ENCODE measurements at regions not wholly inside any gene's neighbourhood (a gene's known extent, or its start where the extent isn't known, plus 50 kb on each side); places are given as distances from the start of the nearest gene placed in this dataset.

DNA sequence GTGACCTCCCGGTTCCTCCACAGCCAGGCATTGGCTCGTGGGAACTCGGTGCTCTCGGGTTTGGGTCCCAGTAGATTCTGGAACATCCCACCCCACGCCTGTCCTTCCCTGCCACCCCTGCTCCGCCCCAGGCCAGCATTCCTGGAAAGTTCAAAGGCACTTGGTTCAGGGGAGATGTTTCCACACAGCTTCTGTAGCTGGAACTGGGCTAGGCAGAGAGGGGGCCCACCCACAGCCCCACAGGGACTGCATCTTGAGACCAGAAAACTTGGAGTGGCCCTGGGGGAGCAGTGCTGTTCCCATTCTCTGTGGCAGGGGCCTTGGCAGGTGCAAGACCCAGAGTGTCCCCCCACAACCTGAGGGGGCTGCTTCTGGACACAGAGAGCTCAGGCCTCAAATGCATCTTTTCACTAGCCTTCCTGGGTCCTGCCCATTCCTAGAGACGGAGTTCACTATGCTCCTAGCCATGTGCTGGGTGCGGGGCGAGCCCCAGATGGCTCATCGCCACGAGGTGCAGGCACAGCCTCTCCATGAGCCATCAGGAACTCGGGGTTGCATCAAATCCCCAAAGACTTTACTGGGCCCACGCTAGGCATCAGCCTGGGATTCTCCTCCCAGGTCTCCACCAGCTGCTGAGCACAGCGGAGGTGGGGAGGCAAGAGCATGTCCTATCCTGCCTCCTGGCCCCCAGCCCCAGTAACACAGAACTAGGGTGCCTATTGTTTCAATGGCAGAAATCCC lies 68.7 kb downstream of the ZFP36L2 start (continued):
- TF ChIP-seq CTCF (conservative IDR thresholded peaks at IDR 0.05; ENCODE audit: low read depth in 2 of 2) (no peak), EZH2 (IDR thresholded peaks at IDR 0.05; ENCODE audit: low read depth, unreplicated experiment) (no peak), EZH2phosphoT487 (IDR thresholded peaks at IDR 0.05; ENCODE audit: unreplicated experiment) (no peak)
- TF ChIP-seq, protein P1, sequence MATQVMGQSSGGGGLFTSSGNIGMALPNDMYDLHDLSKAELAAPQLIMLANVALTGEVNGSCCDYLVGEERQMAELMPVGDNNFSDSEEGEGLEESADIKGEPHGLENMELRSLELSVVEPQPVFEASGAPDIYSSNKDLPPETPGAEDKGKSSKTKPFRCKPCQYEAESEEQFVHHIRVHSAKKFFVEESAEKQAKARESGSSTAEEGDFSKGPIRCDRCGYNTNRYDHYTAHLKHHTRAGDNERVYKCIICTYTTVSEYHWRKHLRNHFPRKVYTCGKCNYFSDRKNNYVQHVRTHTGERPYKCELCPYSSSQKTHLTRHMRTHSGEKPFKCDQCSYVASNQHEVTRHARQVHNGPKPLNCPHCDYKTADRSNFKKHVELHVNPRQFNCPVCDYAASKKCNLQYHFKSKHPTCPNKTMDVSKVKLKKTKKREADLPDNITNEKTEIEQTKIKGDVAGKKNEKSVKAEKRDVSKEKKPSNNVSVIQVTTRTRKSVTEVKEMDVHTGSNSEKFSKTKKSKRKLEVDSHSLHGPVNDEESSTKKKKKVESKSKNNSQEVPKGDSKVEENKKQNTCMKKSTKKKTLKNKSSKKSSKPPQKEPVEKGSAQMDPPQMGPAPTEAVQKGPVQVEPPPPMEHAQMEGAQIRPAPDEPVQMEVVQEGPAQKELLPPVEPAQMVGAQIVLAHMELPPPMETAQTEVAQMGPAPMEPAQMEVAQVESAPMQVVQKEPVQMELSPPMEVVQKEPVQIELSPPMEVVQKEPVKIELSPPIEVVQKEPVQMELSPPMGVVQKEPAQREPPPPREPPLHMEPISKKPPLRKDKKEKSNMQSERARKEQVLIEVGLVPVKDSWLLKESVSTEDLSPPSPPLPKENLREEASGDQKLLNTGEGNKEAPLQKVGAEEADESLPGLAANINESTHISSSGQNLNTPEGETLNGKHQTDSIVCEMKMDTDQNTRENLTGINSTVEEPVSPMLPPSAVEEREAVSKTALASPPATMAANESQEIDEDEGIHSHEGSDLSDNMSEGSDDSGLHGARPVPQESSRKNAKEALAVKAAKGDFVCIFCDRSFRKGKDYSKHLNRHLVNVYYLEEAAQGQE (IDR thresholded peaks at IDR 0.05; ENCODE audit: unreplicated experiment) = no peak

GRCh38 chr2:43155851-43156411 lies 70.5 kb downstream of the ZFP36L2 start:
- Histone ChIP-seq H3K4me3 (no peak overlapping the region), H3K27ac (ENCODE audit: low read depth) (no peak overlapping the region), H3K27me3 (ENCODE audit: insufficient read depth) (no peaks in the 10 kb centered on the region), H3K4me2 (no peak overlapping the region), H3F3A (replicated peaks; ENCODE audit: low read depth) (no peaks in the 10 kb centered on the region), H3K4me1 (ENCODE audit: insufficient read depth) (peaks cover 12% of the 10 kb centered on the region; the same call in 1 of the 2 replicates), H3K79me2 (replicated peaks; ENCODE audit: insufficient read depth) (no peaks in the 10 kb centered on the region), H2AFZ (no peak overlapping the region; the same call in 1 of the 2 replicates), H4K20me1 (replicated peaks; ENCODE audit: insufficient read depth) (no peaks in the 10 kb centered on the region), H3K9me2 (ENCODE audit: insufficient read depth) (no peaks in the 10 kb centered on the region), H3K36me3 (ENCODE audit: insufficient read depth) (no peaks in the 10 kb centered on the region)
- Mint-ChIP-seq H3K4me3 (no peak overlapping the region), H3K36me3 (ENCODE audit: low read depth) (no peaks in the 10 kb centered on the region), H3K4me1 (peaks cover 28% of the 10 kb centered on the region), H3K27ac (no peak overlapping the region), H3K9me3 (no peaks in the 10 kb centered on the region), H3K27me3 (ENCODE audit: insufficient read depth, low read depth, poor library complexity) (peaks cover 16% of the 10 kb centered on the region)
- no peak for DNase-seq (ENCODE audit: low spot score)
- no peak for ATAC-seq
- TF ChIP-seq JUNB (IDR thresholded peaks at IDR 0.05; ENCODE audit: unreplicated experiment) (no peak), NANOG (IDR thresholded peaks at IDR 0.05; ENCODE audit: borderline replicate concordance) (no peak), ZNF114 (CRISPR knock-in tag; IDR thresholded peaks at IDR 0.05) (no peak), ZNF331 (CRISPR knock-in tag; IDR thresholded peaks at IDR 0.05; ENCODE audit: low read depth) (no peak), CTCF (conservative IDR thresholded peaks at IDR 0.05; ENCODE audit: low read depth in 2 of 2) (no peak), STAT1 (IDR thresholded peaks at IDR 0.05; ENCODE audit: unreplicated experiment) (no peak), EZH2 (IDR thresholded peaks at IDR 0.05; ENCODE audit: low read depth, unreplicated experiment) (no peak), ETS1 (IDR thresholded peaks at IDR 0.05) (no peak), EZH2phosphoT487 (IDR thresholded peaks at IDR 0.05; ENCODE audit: unreplicated experiment) (no peak), CREB1 (CRISPR knock-in tag; IDR thresholded peaks at IDR 0.05; ENCODE audit: low read depth) (no peak)
- TF ChIP-seq, protein P1 (IDR thresholded peaks at IDR 0.05; ENCODE audit: unreplicated experiment) = no peak

All from GM23338 (cell line).